ENCODE measurements at regions not wholly inside any gene's neighbourhood (a gene's known extent, or its start where the extent isn't known, plus 50 kb on each side); places are given as distances from the start of the nearest gene placed in this dataset.

DNA sequence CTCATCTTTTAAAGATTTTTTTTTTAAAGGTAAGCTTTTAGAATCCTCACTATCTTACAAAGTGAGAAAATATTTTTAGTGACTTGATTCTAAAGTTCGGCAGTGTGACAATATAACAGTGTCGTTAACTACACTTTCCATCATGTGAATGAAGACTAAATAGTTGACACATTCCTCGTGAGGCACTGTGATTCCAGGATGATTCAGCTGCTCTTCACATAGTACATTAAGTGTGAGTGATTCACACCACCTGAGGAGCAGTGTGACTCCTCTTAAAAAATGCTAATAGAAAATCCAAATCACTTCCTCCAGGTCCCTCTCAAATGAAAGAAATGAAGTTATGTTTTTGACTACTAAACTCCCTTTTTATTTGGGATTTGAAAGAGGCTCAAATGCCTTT, 589.5 kb downstream of the GABRG2 start:
- TF ChIP-seq FOXM1 (IDR thresholded peaks at IDR 0.05; ENCODE audit: low read depth), result no peak
- TF ChIP-seq, protein P1, sequence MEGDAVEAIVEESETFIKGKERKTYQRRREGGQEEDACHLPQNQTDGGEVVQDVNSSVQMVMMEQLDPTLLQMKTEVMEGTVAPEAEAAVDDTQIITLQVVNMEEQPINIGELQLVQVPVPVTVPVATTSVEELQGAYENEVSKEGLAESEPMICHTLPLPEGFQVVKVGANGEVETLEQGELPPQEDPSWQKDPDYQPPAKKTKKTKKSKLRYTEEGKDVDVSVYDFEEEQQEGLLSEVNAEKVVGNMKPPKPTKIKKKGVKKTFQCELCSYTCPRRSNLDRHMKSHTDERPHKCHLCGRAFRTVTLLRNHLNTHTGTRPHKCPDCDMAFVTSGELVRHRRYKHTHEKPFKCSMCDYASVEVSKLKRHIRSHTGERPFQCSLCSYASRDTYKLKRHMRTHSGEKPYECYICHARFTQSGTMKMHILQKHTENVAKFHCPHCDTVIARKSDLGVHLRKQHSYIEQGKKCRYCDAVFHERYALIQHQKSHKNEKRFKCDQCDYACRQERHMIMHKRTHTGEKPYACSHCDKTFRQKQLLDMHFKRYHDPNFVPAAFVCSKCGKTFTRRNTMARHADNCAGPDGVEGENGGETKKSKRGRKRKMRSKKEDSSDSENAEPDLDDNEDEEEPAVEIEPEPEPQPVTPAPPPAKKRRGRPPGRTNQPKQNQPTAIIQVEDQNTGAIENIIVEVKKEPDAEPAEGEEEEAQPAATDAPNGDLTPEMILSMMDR (IDR thresholded peaks at IDR 0.05), result no peak
- no peak for TF ChIP-seq MXI1 (IDR thresholded peaks at IDR 0.05; ENCODE audit: low read depth, low read length)
- TF ChIP-seq, protein P2, sequence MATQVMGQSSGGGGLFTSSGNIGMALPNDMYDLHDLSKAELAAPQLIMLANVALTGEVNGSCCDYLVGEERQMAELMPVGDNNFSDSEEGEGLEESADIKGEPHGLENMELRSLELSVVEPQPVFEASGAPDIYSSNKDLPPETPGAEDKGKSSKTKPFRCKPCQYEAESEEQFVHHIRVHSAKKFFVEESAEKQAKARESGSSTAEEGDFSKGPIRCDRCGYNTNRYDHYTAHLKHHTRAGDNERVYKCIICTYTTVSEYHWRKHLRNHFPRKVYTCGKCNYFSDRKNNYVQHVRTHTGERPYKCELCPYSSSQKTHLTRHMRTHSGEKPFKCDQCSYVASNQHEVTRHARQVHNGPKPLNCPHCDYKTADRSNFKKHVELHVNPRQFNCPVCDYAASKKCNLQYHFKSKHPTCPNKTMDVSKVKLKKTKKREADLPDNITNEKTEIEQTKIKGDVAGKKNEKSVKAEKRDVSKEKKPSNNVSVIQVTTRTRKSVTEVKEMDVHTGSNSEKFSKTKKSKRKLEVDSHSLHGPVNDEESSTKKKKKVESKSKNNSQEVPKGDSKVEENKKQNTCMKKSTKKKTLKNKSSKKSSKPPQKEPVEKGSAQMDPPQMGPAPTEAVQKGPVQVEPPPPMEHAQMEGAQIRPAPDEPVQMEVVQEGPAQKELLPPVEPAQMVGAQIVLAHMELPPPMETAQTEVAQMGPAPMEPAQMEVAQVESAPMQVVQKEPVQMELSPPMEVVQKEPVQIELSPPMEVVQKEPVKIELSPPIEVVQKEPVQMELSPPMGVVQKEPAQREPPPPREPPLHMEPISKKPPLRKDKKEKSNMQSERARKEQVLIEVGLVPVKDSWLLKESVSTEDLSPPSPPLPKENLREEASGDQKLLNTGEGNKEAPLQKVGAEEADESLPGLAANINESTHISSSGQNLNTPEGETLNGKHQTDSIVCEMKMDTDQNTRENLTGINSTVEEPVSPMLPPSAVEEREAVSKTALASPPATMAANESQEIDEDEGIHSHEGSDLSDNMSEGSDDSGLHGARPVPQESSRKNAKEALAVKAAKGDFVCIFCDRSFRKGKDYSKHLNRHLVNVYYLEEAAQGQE (IDR thresholded peaks at IDR 0.05; ENCODE audit: low read depth, low read length), result no peak
- no peak for TF ChIP-seq POLR2AphosphoS5 (IDR thresholded peaks at IDR 0.05; ENCODE audit: low read depth, low read length)
- TF ChIP-seq, protein P3, sequence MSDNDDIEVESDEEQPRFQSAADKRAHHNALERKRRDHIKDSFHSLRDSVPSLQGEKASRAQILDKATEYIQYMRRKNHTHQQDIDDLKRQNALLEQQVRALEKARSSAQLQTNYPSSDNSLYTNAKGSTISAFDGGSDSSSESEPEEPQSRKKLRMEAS (IDR thresholded peaks at IDR 0.05; ENCODE audit: low read depth), result no peak
- TF ChIP-seq SMC3 (IDR thresholded peaks at IDR 0.05; ENCODE audit: low read depth, low read length), result no peak
- no peak for TF ChIP-seq JUND (IDR thresholded peaks at IDR 0.05)
- TF ChIP-seq GATA2 (CRISPR knock-in tag; IDR thresholded peaks at IDR 0.05), result no peak
- no peak for TF ChIP-seq GABPA (IDR thresholded peaks at IDR 0.05; ENCODE audit: low read depth)
- TF ChIP-seq RAD21 (IDR thresholded peaks at IDR 0.05; ENCODE audit: low read length), result no peak

All from SK-N-SH (cell line).